Renal cortical epithelial cell (primary cell): ENCODE measurements at regions not wholly inside any gene's neighbourhood (a gene's known extent, or its start where the extent isn't known, plus 50 kb on each side); places are given as distances from the start of the nearest gene placed in this dataset.

Source experiments
- DNase-seq: peaks from one replicate; pipeline ENCODE4 v3.0.0-alpha.2; 2011; ENCODE audit warnings: low read depth

- no peak for DNase-seq
Measured at GRCh38 chr6:139583420-139583819, 209.0 kb upstream of the CITED2 start.

GRCh38 chr6:139582956-139583355 lies 208.5 kb upstream of the CITED2 start:
- DNase-seq, result no peak

GRCh38 chr6:139581485-139581865 lies 207.0 kb upstream of the CITED2 start:
- no peak for DNase-seq

GRCh38 chr6:139580592-139581484 lies 206.4 kb upstream of the CITED2 start:
- no peak for DNase-seq

GRCh38 chr6:139577763-139578604 lies 203.5 kb upstream of the CITED2 start:
- DNase-seq, result peak; percentile 98

GRCh38 chr6:139577124-139577762 lies 202.8 kb upstream of the CITED2 start:
- no peak for DNase-seq

GRCh38 chr6:139572001-139572400 lies 197.6 kb upstream of the CITED2 start:
- DNase-seq, result no peak

- DNase-seq, result no peak
Measured at GRCh38 chr6:139570166-139570565, 195.7 kb upstream of the CITED2 start.

GRCh38 chr6:139569566-139569965 lies 195.1 kb upstream of the CITED2 start:
- peak; percentile 79 for DNase-seq

- DNase-seq, result peak; percentile 96
Measured at GRCh38 chr6:139568956-139569538, 194.6 kb upstream of the CITED2 start.

GRCh38 chr6:139568151-139568955 lies 193.9 kb upstream of the CITED2 start:
- DNase-seq, result no peak

- DNase-seq, result no peak
Measured at GRCh38 chr6:139567095-139567494, 192.6 kb upstream of the CITED2 start.

- no peak for DNase-seq
Measured at GRCh38 chr6:139565591-139565990, 191.1 kb upstream of the CITED2 start.

GRCh38 chr6:139557547-139557946 lies 183.1 kb upstream of the CITED2 start:
- no peak for DNase-seq

GRCh38 chr6:139556532-139556931 lies 182.1 kb upstream of the CITED2 start:
- DNase-seq, result no peak

- DNase-seq, result peak; percentile 52
Measured at GRCh38 chr6:139553916-139554315, 179.5 kb upstream of the CITED2 start.

GRCh38 chr6:139551376-139551775 lies 176.9 kb upstream of the CITED2 start:
- DNase-seq, result no peak

- no peak for DNase-seq
Measured at GRCh38 chr6:139550361-139550760, 175.9 kb upstream of the CITED2 start.

GRCh38 chr6:139549561-139550070 lies 175.2 kb upstream of the CITED2 start:
- DNase-seq, result peak; percentile 95

GRCh38 chr6:139547804-139548203 lies 173.4 kb upstream of the CITED2 start:
- DNase-seq, result no peak
